DND-41 (cell line): ENCODE measurements at regions not wholly inside any gene's neighbourhood (a gene's known extent, or its start where the extent isn't known, plus 50 kb on each side); places are given as distances from the start of the nearest gene placed in this dataset.

ENCODE experiments used
- ATAC-seq: fragments of 200-7000 bp; cut with Tn5 transposase; 3 replicates; pipeline ENCODE4 v1.9.1; 2021; ENCODE audit warnings: low read depth; ENCODE audit not compliant: insufficient read depth
- DNase-seq: peaks from one replicate; pipeline ENCODE4 v3.0.0-alpha.2; 2020
- H2AFZ ChIP-seq: 2 replicates; pipeline ENCODE4 v1.6.0; 2012; ENCODE audit warnings: low read depth, low read length
- H3K27ac ChIP-seq: 2 replicates; pipeline ENCODE4 v1.5.1; 2012; ENCODE audit warnings: low read length, inconsistent platforms
- H3K27me3 ChIP-seq: fragments of 200-600 bp; sonication (generic); 2 replicates; pipeline ENCODE4 v1.6.0; 2012; ENCODE audit warnings: low read length, mild to moderate bottlenecking, inconsistent platforms; ENCODE audit not compliant: insufficient read depth, poor library complexity
- H3K36me3 ChIP-seq: 2 replicates; pipeline ENCODE4 v1.5.1; 2012; ENCODE audit warnings: low read length, inconsistent platforms; ENCODE audit not compliant: insufficient read depth
- H3K4me1 ChIP-seq: 2 replicates; pipeline ENCODE4 v1.5.1; 2012; ENCODE audit warnings: mild to moderate bottlenecking, low read length; ENCODE audit not compliant: insufficient read depth
- H3K4me2 ChIP-seq: 2 replicates; pipeline ENCODE4 v1.6.0; 2012; ENCODE audit warnings: mild to moderate bottlenecking, moderate library complexity, low read length, inconsistent platforms; ENCODE audit not compliant: insufficient read depth
- H3K4me3 ChIP-seq, 2 experiments: fragments of 200-600 bp in 1 of 2; shearing (Covaris generic) in 1 of 2; 2 replicates each; pipeline ENCODE4 v1.5.1; 2012 to 2016; ENCODE audit warnings: inconsistent platforms in 2 of 2, low read length in 2 of 2, mild to moderate bottlenecking in 2 of 2, low read depth in 1 of 2, moderate library complexity in 1 of 2
- H3K79me2 ChIP-seq: 2 replicates; pipeline ENCODE4 v1.6.0; 2012; ENCODE audit warnings: low read length, inconsistent platforms; ENCODE audit not compliant: insufficient read depth
- H3K9ac ChIP-seq: 2 replicates; pipeline ENCODE4 v1.6.0; 2012; ENCODE audit warnings: low read depth, mild to moderate bottlenecking, inconsistent platforms, low read length, moderate library complexity
- H3K9me3 ChIP-seq: 2 replicates; pipeline ENCODE4 v1.5.1; 2012; ENCODE audit warnings: low read length, moderate library complexity, mild to moderate bottlenecking, inconsistent platforms; ENCODE audit not compliant: insufficient read depth, severe bottlenecking
- H4K20me1 ChIP-seq: 2 replicates; pipeline ENCODE4 v1.6.0; 2012; ENCODE audit warnings: low read length; ENCODE audit not compliant: insufficient read depth
- EZH2 ChIP-seq: IDR thresholded peaks from 3 replicates; pipeline ENCODE4 v1.6.1; 2012; ENCODE audit warnings: borderline replicate concordance, low read depth, mild to moderate bottlenecking, moderate library complexity, low read length, inconsistent platforms; ENCODE audit not compliant: severe bottlenecking
- TF ChIP-seq, protein P1 (sequence below): IDR thresholded peaks from 2 replicates; pipeline ENCODE4 v1.5.1; 2012; ENCODE audit warnings: borderline replicate concordance, low read length, moderate library complexity, mild to moderate bottlenecking; ENCODE audit not compliant: poor library complexity, severe bottlenecking; ENCODE audit errors: extremely low read depth

- no peaks in the 10 kb centered on the region for H3K4me1 ChIP-seq
- no peaks in the 10 kb centered on the region for H3K27me3 ChIP-seq
- H2AFZ ChIP-seq, result no peak overlapping the region
- H3K79me2 ChIP-seq, result no peaks in the 10 kb centered on the region
- no peaks in the 10 kb centered on the region for H4K20me1 ChIP-seq
- H3K4me2 ChIP-seq, result no peak overlapping the region
- no peak overlapping the region for H3K4me3 ChIP-seq
- no peaks in the 10 kb centered on the region for H3K9me3 ChIP-seq
- TF ChIP-seq EZH2, result no peak
- TF ChIP-seq, protein P1, sequence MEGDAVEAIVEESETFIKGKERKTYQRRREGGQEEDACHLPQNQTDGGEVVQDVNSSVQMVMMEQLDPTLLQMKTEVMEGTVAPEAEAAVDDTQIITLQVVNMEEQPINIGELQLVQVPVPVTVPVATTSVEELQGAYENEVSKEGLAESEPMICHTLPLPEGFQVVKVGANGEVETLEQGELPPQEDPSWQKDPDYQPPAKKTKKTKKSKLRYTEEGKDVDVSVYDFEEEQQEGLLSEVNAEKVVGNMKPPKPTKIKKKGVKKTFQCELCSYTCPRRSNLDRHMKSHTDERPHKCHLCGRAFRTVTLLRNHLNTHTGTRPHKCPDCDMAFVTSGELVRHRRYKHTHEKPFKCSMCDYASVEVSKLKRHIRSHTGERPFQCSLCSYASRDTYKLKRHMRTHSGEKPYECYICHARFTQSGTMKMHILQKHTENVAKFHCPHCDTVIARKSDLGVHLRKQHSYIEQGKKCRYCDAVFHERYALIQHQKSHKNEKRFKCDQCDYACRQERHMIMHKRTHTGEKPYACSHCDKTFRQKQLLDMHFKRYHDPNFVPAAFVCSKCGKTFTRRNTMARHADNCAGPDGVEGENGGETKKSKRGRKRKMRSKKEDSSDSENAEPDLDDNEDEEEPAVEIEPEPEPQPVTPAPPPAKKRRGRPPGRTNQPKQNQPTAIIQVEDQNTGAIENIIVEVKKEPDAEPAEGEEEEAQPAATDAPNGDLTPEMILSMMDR, result no peak
- DNase-seq, result no peak
- no peak overlapping the region for H3K27ac ChIP-seq
- H3K9ac ChIP-seq, result no peak overlapping the region
- no peaks in the 10 kb centered on the region for H3K36me3 ChIP-seq
- no peak for ATAC-seq
Observed at GRCh38 chr20:55610756-55611155, 394.6 kb downstream of the CBLN4 start.

DNA sequence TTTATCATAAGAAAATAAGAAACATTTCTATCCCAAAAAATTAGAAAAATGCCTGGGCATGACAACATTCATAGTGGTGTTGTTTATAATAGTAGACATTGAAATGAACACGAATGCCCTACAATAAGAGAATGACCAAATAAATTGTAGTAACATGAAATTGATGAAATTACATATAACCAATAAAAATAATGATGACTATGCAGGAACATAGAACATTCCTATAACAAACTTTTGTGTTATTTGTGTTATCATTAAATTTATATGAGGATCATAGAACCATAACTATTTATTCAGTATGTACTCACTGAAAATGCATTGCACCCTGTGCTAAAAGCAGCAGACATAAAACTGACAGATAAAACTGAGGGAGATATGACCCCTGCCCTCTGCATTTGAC lies 399.7 kb downstream of the CBLN4 start:
- no peak overlapping the region for H3K4me3 ChIP-seq
- H4K20me1 ChIP-seq, result no peaks in the 10 kb centered on the region
- H3K4me2 ChIP-seq, result no peak overlapping the region
- no peak overlapping the region for H3K9ac ChIP-seq
- H3K27me3 ChIP-seq, result peaks cover 3% of the 10 kb centered on the region
- H3K9me3 ChIP-seq, result no peaks in the 10 kb centered on the region
- no peaks in the 10 kb centered on the region for H3K79me2 ChIP-seq
- H3K4me1 ChIP-seq, result no peaks in the 10 kb centered on the region
- DNase-seq, result no peak
- H2AFZ ChIP-seq, result no peak overlapping the region
- TF ChIP-seq, protein P1, result no peak
- TF ChIP-seq EZH2, result no peak
- ATAC-seq, result no peak
- no peaks in the 10 kb centered on the region for H3K36me3 ChIP-seq
- no peak overlapping the region for H3K27ac ChIP-seq

- no peaks in the 10 kb centered on the region for H3K36me3 ChIP-seq
- ATAC-seq (no peak), DNase-seq (no peak)
- H2AFZ ChIP-seq, result no peak overlapping the region
- H3K27me3 ChIP-seq, result no peaks in the 10 kb centered on the region
- no peak overlapping the region for H3K4me2 ChIP-seq
- H3K79me2 ChIP-seq, result no peaks in the 10 kb centered on the region
- no peaks in the 10 kb centered on the region for H3K9me3 ChIP-seq
- H3K4me3 ChIP-seq, result no peak overlapping the region
- no peaks in the 10 kb centered on the region for H4K20me1 ChIP-seq
- TF ChIP-seq EZH2, result no peak
- TF ChIP-seq, protein P1, result no peak
- no peak overlapping the region for H3K27ac ChIP-seq
- no peaks in the 10 kb centered on the region for H3K4me1 ChIP-seq
- H3K9ac ChIP-seq, result no peak overlapping the region
Observed at GRCh38 chr20:55597526-55597925, 407.8 kb downstream of the CBLN4 start.

DNA sequence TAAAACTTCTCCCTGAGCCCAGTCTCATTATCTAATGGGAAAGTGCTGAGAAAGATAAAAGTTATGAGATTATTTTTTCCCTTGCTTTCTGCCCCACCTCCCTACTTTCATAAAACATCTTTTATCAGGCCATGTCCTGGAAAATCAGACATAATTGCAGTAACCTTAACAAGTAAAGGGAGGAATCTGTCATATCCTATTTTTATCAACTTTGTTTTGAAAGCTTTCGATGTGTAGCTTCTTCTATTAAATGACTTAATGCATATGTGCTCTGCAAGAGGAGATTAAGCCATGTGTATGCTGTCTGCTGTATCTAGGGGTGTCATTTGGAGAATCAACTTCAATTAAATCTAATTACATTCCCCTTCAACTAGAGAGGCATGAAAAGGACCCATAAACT lies 408.9 kb downstream of the CBLN4 start:
- no peak overlapping the region for H2AFZ ChIP-seq
- no peaks in the 10 kb centered on the region for H3K4me1 ChIP-seq
- no peaks in the 10 kb centered on the region for H3K9me3 ChIP-seq
- H3K36me3 ChIP-seq, result no peaks in the 10 kb centered on the region
- ATAC-seq, result no peak
- H3K4me2 ChIP-seq, result no peak overlapping the region
- H3K27ac ChIP-seq, result no peak overlapping the region
- no peak overlapping the region for H3K9ac ChIP-seq
- H3K4me3 ChIP-seq, result no peak overlapping the region
- no peaks in the 10 kb centered on the region for H4K20me1 ChIP-seq
- H3K79me2 ChIP-seq, result no peaks in the 10 kb centered on the region
- H3K27me3 ChIP-seq, result no peaks in the 10 kb centered on the region
- TF ChIP-seq, protein P1, result no peak
- TF ChIP-seq EZH2, result no peak
- DNase-seq, result no peak
